H9 (cell line): ENCODE measurements at regions not wholly inside any gene's neighbourhood (a gene's known extent, or its start where the extent isn't known, plus 50 kb on each side); places are given as distances from the start of the nearest gene placed in this dataset.

ENCODE experiments used
- DNase-seq: peaks from one replicate; pipeline ENCODE4 v3.0.0-alpha.2; 2017
- H2AFZ ChIP-seq: one replicate; pipeline ENCODE4 v1.6.1; 2013; ENCODE audit warnings: mild to moderate bottlenecking, low read length, control low read depth, moderate library complexity
- H2AK5ac ChIP-seq: 2 replicates; pipeline ENCODE4 v1.6.1; 2013; ENCODE audit warnings: low read length, control low read depth, mixed read lengths; ENCODE audit not compliant: insufficient read length
- H2BK120ac ChIP-seq: one replicate; pipeline ENCODE4 v1.6.1; 2013; ENCODE audit warnings: low read depth, mild to moderate bottlenecking, low read length, control low read depth, inconsistent platforms; ENCODE audit not compliant: poor library complexity, severe bottlenecking
- H2BK12ac ChIP-seq: 2 replicates; pipeline ENCODE4 v1.6.1; 2013; ENCODE audit warnings: low read length, control low read depth, mixed read lengths, low read depth; ENCODE audit not compliant: insufficient read length
- H2BK15ac ChIP-seq: 2 replicates; pipeline ENCODE4 v1.6.1; 2013; ENCODE audit warnings: low read depth, low read length, control low read depth
- H2BK20ac ChIP-seq: one replicate; pipeline ENCODE4 v1.6.1; 2013; ENCODE audit warnings: low read depth, mild to moderate bottlenecking, low read length, control low read depth, inconsistent platforms; ENCODE audit not compliant: poor library complexity, severe bottlenecking
- H2BK5ac ChIP-seq: 2 replicates; pipeline ENCODE4 v1.6.1; 2013; ENCODE audit warnings: low read length, control low read depth, mixed read lengths; ENCODE audit not compliant: insufficient read length
- H3K14ac ChIP-seq: 2 replicates; pipeline ENCODE4 v1.6.1; 2013; ENCODE audit warnings: low read length, control low read depth; ENCODE audit not compliant: insufficient read depth
- H3K18ac ChIP-seq: 2 replicates; pipeline ENCODE4 v1.6.1; 2013; ENCODE audit warnings: low read depth, mild to moderate bottlenecking, mixed read lengths, low read length, control low read depth; ENCODE audit not compliant: insufficient read length
- H3K23ac ChIP-seq: 2 replicates; pipeline ENCODE4 v1.6.1; 2013; ENCODE audit warnings: low read length, control low read depth, mixed read lengths, low read depth; ENCODE audit not compliant: insufficient read length
- H3K23me2 ChIP-seq: 2 replicates; pipeline ENCODE4 v1.6.1; 2013; ENCODE audit warnings: low read depth, mild to moderate bottlenecking, mixed read lengths, low read length, control low read depth; ENCODE audit not compliant: insufficient read length, poor library complexity, severe bottlenecking
- H3K27ac ChIP-seq: 2 replicates; pipeline ENCODE4 v1.5.1; 2013; ENCODE audit warnings: low read length, control low read depth, mixed read lengths, low read depth; ENCODE audit not compliant: insufficient read length
- H3K27me3 ChIP-seq: 2 replicates; pipeline ENCODE4 v1.6.1; 2013; ENCODE audit warnings: low read length, control low read depth, inconsistent platforms; ENCODE audit not compliant: insufficient read depth
- H3K4ac ChIP-seq: 2 replicates; pipeline ENCODE4 v1.6.1; 2013; ENCODE audit warnings: low read depth, mild to moderate bottlenecking, control low read depth, inconsistent platforms, low read length, moderate library complexity
- H3K4me1 ChIP-seq: 2 replicates; pipeline ENCODE4 v1.6.1; 2013; ENCODE audit warnings: low read length, control low read depth, inconsistent platforms; ENCODE audit not compliant: insufficient read depth
- H3K4me2 ChIP-seq: 2 replicates; pipeline ENCODE4 v1.6.1; 2013; ENCODE audit warnings: low read length, control low read depth, mixed read lengths; ENCODE audit not compliant: insufficient read length, insufficient read depth
- H3K56ac ChIP-seq: 2 replicates; pipeline ENCODE4 v1.6.1; 2013; ENCODE audit warnings: low read depth, mild to moderate bottlenecking, mixed read lengths, low read length, control low read depth; ENCODE audit not compliant: insufficient read length
- H3K79me1 ChIP-seq: 2 replicates; pipeline ENCODE4 v1.6.1; 2013; ENCODE audit warnings: low read depth, mild to moderate bottlenecking, moderate library complexity, low read length, control low read depth, inconsistent platforms; ENCODE audit not compliant: insufficient read depth, poor library complexity, severe bottlenecking
- H3K79me2 ChIP-seq: 2 replicates; pipeline ENCODE4 v1.6.1; 2013; ENCODE audit warnings: low read length, control low read depth, inconsistent platforms; ENCODE audit not compliant: insufficient read depth
- H3K9ac ChIP-seq: 2 replicates; pipeline ENCODE4 v1.6.1; 2013; ENCODE audit warnings: low read length, control low read depth, mixed read lengths; ENCODE audit not compliant: insufficient read length; ENCODE audit errors: extremely low read depth
- H3K9me3 ChIP-seq: one replicate; pipeline ENCODE4 v1.6.1; 2013; ENCODE audit warnings: low read depth, low read length, inconsistent platforms; ENCODE audit not compliant: control insufficient read depth
- H3T11ph ChIP-seq: one replicate; pipeline ENCODE4 v1.6.1; 2013; ENCODE audit warnings: mild to moderate bottlenecking, low read length, control low read depth, inconsistent platforms
- H4K20me1 ChIP-seq: one replicate; pipeline ENCODE4 v1.6.1; 2013; ENCODE audit not compliant: control insufficient read depth, insufficient read length, insufficient read depth
- H4K5ac ChIP-seq: 2 replicates; pipeline ENCODE4 v1.6.1; 2013; ENCODE audit warnings: low read depth, mild to moderate bottlenecking, mixed read lengths, low read length, control low read depth; ENCODE audit not compliant: insufficient read length
- H4K8ac ChIP-seq: replicated peaks from 2 replicates; pipeline ENCODE4 v1.6.1; 2013; ENCODE audit warnings: low read length, control low read depth, mixed read lengths, low read depth; ENCODE audit not compliant: insufficient read length
- H4K91ac ChIP-seq: 2 replicates; pipeline ENCODE4 v1.6.1; 2013; ENCODE audit warnings: low read depth, mild to moderate bottlenecking, moderate library complexity, mixed read lengths, low read length, control low read depth; ENCODE audit not compliant: insufficient read length
- H3K27ac Mint-ChIP-seq, 3 experiments: 2 replicates in 2 of 3; 3 replicates in 1 of 3; pipeline ENCODE4 v1.8.0; 2020 to 2021; ENCODE audit warnings: mixed read lengths in 3 of 3, mild to moderate bottlenecking in 1 of 3, moderate library complexity in 1 of 3
- H3K27me3 Mint-ChIP-seq: 2 replicates; pipeline ENCODE4 v1.8.0; 2021; ENCODE audit warnings: low read depth, mild to moderate bottlenecking, moderate library complexity, mixed read lengths
- H3K36me3 Mint-ChIP-seq, 3 experiments: 2 replicates in 2 of 3; 3 replicates in 1 of 3; pipeline ENCODE4 v1.8.0; 2020 to 2021; ENCODE audit warnings: low read depth in 3 of 3, mixed read lengths in 3 of 3; ENCODE audit not compliant: insufficient read depth in 1 of 3
- H3K4me1 Mint-ChIP-seq, 2 experiments: 2 replicates each; pipeline ENCODE4 v1.8.0; 2020; ENCODE audit warnings: mixed read lengths in 2 of 2
- H3K4me3 Mint-ChIP-seq, 2 experiments: 2 replicates in 1 of 2; 3 replicates in 1 of 2; pipeline ENCODE4 v1.8.0; 2020 to 2021; ENCODE audit warnings: mild to moderate bottlenecking in 2 of 2, mixed read lengths in 2 of 2, moderate library complexity in 1 of 2
- H3K9me3 Mint-ChIP-seq, 2 experiments: 2 replicates in 1 of 2; 3 replicates in 1 of 2; pipeline ENCODE4 v1.8.0; 2020; ENCODE audit warnings: mild to moderate bottlenecking in 2 of 2, mixed read lengths in 2 of 2, moderate library complexity in 1 of 2
- CTCF ChIP-seq: fragments of 200-600 bp; sonication (generic); conservative IDR thresholded peaks from 3 replicates; pipeline ENCODE4 v1.8.0; 2021; ENCODE audit warnings: antibody characterized with exemption, mild to moderate bottlenecking
- WGBS: extraction: QIAGEN DNeasy Blood & Tissue Kit; methylation state at CpG from one replicate; pipeline ENCODE4 v1.1.7; 2013; ENCODE audit warnings: missing lambda C conversion rate, low lambda C conversion rate, mixed read lengths; ENCODE audit not compliant: insufficient read length; ENCODE audit errors: extremely low coverage; 5-methylcytosine and 5-hydroxymethylcytosine counted together

GRCh38 chr10:78196964-78197363 is 163.3 kb downstream of the RPS24 start:
- Histone ChIP-seq H4K5ac (no peak overlapping the region), H3K9me3 (no peaks in the 10 kb centered on the region), H2BK5ac (no peak overlapping the region), H2BK15ac (no peak overlapping the region), H3K14ac (no peak overlapping the region), H3K9ac (no peak overlapping the region), H3K4ac (no peak overlapping the region), H3K23me2 (no peaks in the 10 kb centered on the region), H2BK120ac (no peak overlapping the region), H2BK12ac (no peak overlapping the region), H2AK5ac (no peak overlapping the region), H3K18ac (no peak overlapping the region), H3K4me1 (no peaks in the 10 kb centered on the region), H4K91ac (no peak overlapping the region), H3K4me2 (no peak overlapping the region), H2BK20ac (no peak overlapping the region), H3K27me3 (no peaks in the 10 kb centered on the region), H4K8ac (no peak overlapping the region), H4K20me1 (no peaks in the 10 kb centered on the region), H3K23ac (no peak overlapping the region), H3K27ac (no peak overlapping the region), H3K79me1 (no peaks in the 10 kb centered on the region), H3T11ph (no peak overlapping the region), H3K79me2 (no peaks in the 10 kb centered on the region), H3K56ac (no peak overlapping the region), H2AFZ (no peak overlapping the region)
- Mint-ChIP-seq H3K9me3 (peaks cover 15 to 17% of the 10 kb centered on the region in 2 experiments), H3K4me1 (peaks cover 3 to 6% of the 10 kb centered on the region in 2 experiments; a peak in 2 of 4 replicates), H3K27me3 (peaks cover 5% of the 10 kb centered on the region), H3K36me3 (peaks cover 0 to 8% (median 5%) of the 10 kb centered on the region in 3 experiments; a peak in 4 of 7 replicates), H3K27ac (no peak overlapping the region), H3K4me3 (no peak overlapping the region)
- no peak for DNase-seq
- TF ChIP-seq CTCF = no peak
- WGBS = no CpG with 5 or more reads among the region's 2 CpGs
